ENCODE measurements at regions not wholly inside any gene's neighbourhood (a gene's known extent, or its start where the extent isn't known, plus 50 kb on each side); places are given as distances from the start of the nearest gene placed in this dataset.

DNA sequence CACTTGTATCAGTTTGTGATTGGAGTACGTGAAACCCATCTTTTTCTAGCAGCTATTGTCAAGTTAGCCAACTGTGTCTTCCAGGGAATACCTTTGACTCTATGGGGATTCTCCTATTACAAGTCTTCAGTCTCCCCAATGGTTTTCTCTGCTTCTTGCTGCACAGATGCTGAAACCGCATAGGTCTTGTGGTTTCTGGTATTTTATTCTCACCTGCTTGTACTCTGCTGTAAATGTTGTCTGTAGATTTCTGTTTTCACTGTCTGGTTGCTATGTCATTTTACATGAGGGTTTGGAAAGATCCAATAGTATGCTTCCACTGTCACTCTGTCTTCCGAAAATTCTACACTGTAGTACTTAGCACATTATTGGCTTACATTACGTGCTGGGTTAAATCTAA is 1196.9 kb upstream of the C9orf72 start:
- FAIRE-seq (no peak), DNase-seq (ENCODE audit: insufficient read length, low spot score) (no peak)
- TF ChIP-seq, protein P1, sequence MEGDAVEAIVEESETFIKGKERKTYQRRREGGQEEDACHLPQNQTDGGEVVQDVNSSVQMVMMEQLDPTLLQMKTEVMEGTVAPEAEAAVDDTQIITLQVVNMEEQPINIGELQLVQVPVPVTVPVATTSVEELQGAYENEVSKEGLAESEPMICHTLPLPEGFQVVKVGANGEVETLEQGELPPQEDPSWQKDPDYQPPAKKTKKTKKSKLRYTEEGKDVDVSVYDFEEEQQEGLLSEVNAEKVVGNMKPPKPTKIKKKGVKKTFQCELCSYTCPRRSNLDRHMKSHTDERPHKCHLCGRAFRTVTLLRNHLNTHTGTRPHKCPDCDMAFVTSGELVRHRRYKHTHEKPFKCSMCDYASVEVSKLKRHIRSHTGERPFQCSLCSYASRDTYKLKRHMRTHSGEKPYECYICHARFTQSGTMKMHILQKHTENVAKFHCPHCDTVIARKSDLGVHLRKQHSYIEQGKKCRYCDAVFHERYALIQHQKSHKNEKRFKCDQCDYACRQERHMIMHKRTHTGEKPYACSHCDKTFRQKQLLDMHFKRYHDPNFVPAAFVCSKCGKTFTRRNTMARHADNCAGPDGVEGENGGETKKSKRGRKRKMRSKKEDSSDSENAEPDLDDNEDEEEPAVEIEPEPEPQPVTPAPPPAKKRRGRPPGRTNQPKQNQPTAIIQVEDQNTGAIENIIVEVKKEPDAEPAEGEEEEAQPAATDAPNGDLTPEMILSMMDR (IDR thresholded peaks at IDR 0.05; ENCODE audit: insufficient read depth, missing control alignments): no peak

DNA sequence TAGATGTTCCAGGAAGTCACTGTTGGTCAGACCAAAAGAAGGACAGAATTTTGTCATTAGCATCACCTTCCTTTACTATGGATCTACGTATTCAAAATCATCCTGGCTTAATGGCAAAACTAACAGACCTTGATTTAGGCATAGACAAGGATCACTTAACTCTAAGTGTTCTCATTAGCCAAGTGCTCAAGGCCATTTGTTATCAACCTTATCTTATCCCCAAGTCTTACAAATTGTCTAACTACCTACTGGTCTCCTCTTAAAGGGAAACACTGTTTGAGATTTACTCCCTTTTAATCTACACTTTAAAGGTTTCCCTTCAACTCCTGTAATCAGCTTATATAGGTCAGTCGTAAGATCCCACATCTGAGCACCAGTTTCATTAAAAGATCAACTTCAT is 1197.5 kb upstream of the C9orf72 start:
- no peak for DNase-seq (ENCODE audit: insufficient read length, low spot score)
- TF ChIP-seq, protein P1 (IDR thresholded peaks at IDR 0.05; ENCODE audit: insufficient read depth, missing control alignments): no peak
- FAIRE-seq: peak; percentile 92

GRCh38 chr9:28774433-28775235 is 1201.4 kb upstream of the C9orf72 start:
- TF ChIP-seq, protein P1 (IDR thresholded peaks at IDR 0.05; ENCODE audit: insufficient read depth, missing control alignments): peak; percentile 75
- DNase-seq (ENCODE audit: insufficient read length, low spot score): peak; percentile 16
- FAIRE-seq: peak; percentile 32

GRCh38 chr9:28779243-28779642 is 1206.0 kb upstream of the C9orf72 start:
- FAIRE-seq: no peak
- no peak for DNase-seq (ENCODE audit: insufficient read length, low spot score)
- TF ChIP-seq, protein P1 (IDR thresholded peaks at IDR 0.05; ENCODE audit: insufficient read depth, missing control alignments): no peak

DNA sequence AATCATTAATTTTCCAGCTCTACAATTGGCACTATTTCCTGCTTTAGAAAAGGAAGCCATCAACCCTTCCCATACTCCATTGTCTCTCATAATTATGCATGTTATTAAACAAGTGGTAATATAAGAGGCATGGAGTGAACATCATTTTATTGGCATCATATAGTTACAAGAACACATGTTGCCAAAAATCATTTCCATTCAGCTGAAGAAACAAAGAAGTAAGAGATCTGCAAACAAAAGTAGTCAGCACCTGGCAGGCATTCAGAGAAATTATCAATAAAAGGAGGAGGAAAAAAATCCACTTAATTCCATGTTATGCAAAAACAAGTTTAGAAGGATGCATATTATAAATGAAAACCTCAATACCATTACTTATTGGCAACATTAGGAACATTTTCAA is 1208.2 kb upstream of the C9orf72 start:
- TF ChIP-seq, protein P1 (IDR thresholded peaks at IDR 0.05; ENCODE audit: insufficient read depth, missing control alignments): no peak
- DNase-seq (ENCODE audit: insufficient read length, low spot score): no peak
- no peak for FAIRE-seq

- FAIRE-seq (peak; percentile 38), DNase-seq (ENCODE audit: insufficient read length, low spot score) (no peak)
- TF ChIP-seq, protein P1 (IDR thresholded peaks at IDR 0.05; ENCODE audit: insufficient read depth, missing control alignments): no peak
Observed at GRCh38 chr9:28782630-28783029, 1209.3 kb upstream of the C9orf72 start.

DNA sequence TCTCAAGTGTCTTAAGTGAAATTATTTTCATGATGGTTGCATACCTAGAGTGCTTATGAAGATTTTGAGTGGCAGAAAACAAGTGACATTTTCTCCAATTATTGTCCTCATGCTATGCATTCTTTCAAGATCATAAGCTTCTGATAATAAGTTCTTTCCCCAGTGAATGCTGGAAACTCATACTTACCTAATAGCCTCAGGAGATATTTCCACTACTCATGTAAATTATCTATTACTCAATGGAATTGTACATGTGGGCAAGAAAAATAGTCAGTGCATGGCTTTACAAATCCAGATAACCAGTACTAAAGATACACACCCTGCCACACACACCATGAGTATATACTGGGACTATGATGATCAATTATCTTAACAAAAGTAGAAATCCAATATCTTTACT is 1219.4 kb upstream of the C9orf72 start:
- TF ChIP-seq, protein P1 (IDR thresholded peaks at IDR 0.05; ENCODE audit: insufficient read depth, missing control alignments): no peak
- DNase-seq (ENCODE audit: insufficient read length, low spot score): no peak
- FAIRE-seq: no peak

All from D721Med (cell line).